ENCODE measurements at regions not wholly inside any gene's neighbourhood (a gene's known extent, or its start where the extent isn't known, plus 50 kb on each side); places are given as distances from the start of the nearest gene placed in this dataset.

DNA sequence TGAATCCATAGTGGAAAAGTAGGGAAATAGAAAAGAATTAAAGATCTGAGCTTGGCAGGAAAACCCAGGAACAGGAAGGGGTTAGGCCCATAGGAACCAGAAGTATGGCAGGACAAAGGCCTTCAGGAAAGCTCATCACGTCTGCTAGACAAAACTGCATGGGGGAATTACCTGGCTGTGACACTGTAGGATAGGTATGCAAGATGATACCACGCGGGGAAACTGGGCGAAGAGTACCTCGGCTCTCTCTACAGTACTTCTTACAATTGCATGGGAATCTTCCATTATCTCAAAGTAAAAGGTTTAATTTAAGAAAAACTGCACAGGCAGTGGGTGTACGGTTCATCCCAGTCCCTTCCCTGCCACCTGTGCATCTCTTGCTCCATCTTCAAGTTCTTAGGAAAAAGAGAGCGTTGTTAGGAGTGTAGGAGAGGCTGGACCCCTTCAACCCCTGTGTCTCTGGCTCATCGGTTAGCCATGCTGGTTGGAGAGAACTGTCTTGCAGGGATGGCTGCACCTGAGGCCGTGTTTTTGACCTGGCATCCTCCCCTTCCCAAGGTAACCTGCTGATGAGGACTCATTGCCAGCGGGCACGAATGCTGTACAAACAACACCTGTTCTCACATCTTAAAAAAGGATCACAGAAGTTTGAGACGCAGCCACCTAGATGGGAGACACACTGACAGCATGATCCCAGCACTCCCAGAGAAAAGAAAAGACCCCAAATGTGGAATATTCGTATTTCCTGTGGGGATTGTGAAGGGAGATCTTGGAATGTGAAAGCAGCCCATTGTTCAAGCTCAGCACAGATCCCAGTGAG is 120.5 kb upstream of the COPS8 start:
- DNase-seq: no peak

DNA sequence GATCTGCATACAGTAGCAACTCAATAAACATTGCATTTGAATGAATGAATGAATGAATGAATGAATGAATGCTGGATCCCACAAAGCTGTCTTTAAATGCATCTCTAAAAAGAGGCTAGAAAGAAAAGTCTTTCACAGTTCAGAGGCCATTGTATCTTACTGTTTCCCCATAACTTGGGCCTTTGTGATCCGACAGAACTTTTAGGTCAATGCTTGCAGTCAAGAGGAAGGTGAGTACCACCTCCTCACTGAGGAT is 119.9 kb upstream of the COPS8 start:
- DNase-seq: no peak

DNA sequence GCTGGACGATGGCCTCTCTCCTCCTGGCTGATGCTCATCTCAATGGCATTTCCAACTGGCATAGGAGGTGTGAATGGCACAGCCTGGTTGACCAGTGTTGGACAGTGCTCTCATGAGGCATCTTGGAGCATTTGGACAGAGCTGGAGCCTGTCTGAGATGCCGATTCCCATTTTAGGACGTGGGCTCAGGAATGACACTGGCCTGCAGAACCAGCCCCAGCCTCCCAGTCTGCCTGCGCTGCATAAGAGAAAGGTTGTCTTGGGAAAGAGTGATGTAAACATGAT is 118.2 kb upstream of the COPS8 start:
- no peak for DNase-seq

DNA sequence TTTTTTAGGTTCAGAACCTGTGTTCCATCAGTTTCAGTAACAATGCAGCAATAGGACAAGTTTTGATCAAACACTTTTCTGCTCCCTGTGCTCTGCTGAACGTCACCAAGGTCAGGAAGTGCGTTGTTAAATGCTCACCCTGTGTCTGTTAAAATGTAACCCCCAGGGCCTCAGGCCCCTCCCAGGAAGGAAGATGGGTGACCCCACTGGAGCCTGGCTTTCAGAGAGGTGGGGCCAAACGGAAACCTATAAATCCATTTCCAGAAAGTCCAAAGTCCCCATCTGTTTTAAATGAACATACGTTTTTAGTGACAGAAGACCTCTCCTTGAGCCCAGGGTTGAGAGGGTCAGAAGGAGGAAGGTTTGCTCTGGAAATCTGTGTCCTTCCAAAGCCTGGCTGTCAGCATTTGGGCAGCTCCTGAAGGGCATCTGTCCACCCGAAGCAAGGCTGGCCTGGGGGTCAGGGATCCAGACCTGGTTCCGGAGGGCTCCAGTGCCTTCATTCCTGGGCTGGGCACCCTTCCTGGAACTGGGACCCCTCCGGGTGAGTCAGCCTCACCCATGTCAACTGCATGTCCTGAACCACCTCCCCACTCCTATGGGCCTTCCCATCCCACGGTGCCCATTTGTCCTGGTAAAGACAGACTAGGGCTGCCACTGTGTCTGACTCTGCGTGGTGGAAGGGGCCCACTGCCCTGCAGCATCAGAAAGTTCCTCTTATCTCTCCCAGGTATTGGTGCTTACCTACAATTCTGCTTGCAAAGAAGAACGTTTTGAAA is 117.4 kb upstream of the COPS8 start:
- no peak for DNase-seq

DNA sequence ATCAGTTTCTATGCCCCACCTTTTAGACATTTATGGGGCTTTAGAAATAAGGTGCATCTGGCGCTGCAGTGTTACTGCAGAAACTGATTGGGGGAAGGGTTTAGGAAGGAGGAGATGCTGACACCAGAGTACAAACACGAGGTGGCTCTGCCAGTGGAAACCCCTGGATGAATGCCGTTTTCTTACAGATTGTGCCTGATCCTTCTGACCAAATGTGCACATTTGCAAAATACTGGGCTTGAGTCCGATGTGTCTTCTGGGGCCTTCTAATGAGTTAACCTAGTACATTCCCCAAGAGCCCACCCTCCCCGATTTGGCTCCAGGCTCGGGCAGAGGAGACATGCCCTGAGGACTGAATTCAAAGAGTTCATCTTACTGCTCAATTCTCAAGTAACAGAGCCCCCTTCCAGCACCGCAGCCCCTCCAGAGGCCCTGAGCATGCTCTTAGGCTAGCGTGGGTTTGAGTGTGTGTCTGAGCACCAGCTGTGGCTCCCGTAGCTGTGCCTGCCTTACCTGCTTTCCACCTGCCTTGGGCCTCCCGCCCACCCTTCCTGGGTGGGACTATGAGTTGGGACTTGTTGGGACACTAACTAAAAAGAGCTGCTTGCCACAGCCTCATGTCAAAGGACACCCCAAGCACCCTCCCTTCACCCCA is 116.7 kb upstream of the COPS8 start:
- peak; percentile 79 for DNase-seq

DNA sequence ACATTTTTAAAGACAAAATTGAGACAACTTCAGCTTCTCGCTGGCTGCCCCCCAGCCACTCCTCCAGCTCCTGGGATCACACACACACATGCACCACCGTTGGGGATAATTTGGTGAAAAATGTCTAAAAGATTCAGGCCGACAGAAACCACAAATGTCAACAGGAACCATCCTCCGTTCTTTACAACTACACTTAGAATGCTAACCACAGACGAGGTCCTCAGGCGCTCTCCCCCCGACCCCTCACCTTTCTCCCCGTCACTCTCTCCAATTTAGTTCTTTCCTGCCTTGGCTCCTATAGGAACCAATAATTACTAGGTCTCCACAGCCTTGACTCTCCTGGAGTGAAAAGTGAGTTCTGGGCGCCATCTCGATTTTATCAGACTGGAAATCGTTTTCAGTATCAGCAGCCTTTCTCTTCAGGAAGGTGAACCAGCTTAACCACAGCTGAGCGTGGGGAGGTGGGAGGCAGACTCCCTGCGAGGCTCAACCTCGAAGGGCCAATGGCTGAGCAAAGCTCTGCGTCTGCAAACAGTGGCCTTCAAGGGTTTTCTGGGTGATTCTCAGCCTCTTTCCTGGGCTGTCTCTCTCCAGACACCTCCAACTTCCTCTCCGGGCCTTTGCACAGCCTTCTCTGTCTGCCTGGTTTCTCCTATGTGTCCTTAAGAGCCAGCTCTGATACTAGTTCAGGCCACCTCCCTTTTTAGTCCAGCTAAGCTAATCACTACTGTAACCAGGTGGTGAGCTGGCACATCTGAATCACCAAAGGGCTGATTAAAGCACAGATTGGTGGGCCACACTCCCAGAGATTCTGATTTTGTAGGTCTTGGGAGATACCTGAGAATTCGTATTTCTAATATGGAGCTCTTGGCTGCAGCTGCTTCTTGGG is 115.7 kb upstream of the COPS8 start:
- DNase-seq: no peak

DNA sequence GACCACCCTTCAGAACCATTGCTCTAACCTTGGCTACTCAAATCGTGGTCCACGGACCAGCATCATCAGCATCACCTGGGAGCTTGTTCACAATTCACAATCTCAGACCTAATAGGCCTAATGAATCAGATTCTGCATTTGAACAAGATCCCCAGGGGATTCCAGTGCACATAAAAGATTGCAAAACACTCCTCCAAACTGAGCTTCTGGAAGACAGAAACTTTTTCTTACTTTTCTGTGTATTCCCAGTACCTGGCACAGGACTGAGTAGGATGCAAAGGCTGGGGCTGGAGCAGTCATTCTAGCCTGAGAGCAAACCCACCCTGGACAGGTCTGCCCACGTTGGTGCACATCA is 115.1 kb upstream of the COPS8 start:
- no peak for DNase-seq

DNA sequence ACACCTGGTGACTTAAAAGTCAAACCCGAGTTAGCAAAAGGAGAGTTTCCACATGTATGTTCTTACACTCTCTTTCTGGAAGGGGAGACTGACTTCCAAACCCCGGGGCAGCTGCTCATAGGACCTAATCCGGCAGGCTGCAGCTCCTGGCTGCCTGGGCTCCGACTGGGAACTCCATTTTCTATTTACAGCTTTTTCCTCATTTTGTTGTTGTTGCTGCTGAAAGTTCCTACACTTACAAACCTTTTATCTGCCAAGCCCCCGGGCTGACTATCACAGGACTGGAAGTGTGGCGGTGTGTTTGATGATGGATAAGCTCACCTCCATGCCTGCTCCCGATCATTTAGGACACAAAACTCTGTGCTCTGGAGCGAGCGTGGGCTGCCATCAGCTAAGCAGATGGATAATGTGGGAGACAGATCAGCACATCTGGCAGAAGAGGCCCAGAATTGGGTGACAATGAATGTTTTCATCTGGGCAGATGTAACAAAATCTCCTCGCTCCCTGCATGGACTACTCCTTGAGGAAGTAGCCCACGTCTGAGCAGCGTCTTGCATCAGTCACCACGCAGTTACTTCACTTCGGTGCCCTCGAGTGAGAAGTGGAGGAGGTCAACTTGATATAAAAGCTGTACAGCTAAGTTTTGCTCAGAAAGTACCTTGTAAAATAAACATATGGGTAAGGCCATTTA is 114.4 kb upstream of the COPS8 start:
- no peak for DNase-seq

DNA sequence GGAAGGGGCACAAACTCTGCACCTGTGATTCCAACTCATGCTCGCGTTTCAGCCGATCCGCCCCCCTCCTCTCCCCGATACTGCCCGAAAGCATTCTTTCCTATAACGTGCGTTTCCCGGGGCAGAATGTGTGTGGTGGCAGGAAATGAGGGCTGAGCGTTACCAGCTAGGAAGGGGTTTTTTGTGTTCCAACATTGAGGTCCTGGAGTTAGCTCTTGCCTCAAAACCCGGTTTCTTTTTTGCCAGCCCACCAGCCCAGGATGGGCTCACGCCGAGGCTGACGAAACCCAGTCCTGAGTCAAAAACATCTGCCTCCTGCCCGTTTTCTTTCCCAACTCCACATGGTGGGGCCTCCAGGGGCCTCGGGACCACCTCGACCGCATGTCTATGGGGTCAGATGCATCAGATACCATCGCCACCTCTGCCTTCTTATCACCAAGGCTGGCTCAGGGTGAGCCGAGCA is 113.7 kb upstream of the COPS8 start:
- no peak for DNase-seq

DNA sequence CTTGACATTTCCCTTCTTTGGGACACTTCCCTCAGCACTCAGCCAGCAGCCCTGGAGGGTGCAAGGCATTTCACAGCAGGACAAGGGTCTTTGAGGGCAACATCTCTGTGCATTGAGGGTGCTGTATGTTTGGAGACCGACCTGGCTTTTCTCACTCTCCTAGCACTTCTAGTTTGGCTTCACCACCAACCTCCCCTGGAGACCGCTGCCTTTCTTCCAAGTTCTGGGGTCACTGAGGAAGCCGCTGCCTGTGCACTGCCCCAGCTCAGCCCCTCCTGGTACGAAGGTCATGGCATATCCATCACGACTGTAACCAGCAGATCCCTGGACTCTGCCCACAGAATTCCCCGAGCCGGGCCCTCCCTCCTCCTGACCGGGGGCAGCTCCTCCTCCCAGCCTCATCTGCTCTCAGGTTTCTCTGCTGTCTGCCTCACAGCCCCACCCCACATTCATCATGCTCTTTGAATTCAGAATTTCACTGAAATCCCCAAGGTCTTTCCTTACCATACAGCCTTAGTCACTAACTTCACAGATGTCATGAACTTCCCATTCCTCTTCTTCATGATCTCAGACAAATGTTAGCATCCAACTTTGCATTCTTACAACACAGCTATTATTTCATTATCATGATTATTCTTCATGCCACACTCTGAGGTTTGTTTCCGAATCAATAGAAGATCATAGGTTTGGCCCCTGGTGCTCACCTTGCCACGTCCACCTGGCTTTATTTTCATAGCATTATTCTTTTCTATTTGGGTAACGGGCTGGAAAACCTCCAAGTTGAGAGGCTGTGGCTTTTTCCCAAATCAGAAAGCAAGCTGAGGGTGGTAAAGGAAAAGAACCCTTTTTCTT is 113.0 kb upstream of the COPS8 start:
- peak; percentile 47 for DNase-seq

DNA sequence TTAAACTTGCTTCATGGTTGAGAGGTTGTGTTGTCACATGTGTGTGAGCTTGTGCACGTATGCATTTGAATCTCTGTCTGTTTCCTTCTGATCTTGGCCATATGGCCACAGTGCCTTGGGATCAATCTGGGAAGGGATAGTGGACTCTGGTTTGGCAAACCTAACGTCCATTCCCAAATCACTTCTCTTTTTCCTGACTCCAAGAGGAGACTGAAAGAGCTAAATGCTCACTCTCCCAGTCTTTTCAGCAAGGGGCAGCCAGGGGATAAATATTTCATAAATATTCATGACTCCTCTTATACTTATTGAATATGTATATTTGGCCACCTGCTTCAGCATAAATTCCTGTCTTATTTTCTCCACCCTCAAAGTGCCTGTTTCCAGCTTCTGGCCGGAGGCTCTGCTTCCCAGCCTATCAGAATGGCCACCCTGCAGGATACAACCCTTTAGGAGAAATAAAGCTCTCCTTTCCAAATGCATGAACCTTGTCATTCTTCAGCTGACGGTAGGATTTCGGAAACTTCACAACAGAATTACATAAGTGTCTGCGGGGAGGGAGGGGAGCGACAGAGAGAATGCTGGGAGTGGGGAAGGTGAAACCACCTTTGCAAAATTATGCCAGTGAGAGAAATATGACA is 112.2 kb upstream of the COPS8 start:
- no peak for DNase-seq

DNA sequence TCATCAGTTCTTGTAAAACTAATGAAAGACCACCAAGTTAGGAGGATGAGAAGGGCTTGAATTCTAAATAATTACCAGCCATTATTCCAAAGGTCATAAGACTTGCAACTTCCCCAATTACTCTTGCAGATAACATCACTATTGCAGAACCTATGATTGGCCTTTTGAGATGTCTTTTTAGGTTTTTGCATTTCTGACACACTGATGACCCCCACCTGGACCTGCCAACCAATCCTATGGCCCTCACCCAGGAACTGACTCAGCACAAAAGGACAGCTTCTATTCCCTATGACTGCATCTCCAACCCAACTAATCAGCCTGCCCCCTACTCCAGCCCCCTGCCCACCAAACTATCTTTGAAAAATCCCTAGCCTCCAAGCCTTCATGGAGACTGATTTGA is 111.5 kb upstream of the COPS8 start:
- DNase-seq: no peak

DNA sequence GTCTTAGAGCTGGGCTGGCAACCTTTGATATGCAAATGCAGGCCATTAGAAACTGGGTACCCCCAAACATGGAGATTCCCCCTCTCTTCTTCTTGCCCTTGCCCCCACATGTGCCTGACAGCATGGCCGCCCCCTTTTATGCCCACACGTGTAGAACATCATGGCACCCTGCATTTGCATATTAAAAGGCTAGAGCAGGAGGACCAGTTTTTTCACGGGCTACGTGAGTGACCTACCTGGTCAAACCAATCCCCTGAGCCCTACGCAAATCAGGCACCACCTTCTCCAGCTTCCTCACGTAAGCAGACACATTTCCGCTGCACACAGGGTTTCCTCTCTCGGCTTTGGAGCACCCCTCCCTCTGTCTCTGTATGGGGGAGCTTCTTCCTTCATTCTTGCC is 110.9 kb upstream of the COPS8 start:
- DNase-seq: no peak

DNA sequence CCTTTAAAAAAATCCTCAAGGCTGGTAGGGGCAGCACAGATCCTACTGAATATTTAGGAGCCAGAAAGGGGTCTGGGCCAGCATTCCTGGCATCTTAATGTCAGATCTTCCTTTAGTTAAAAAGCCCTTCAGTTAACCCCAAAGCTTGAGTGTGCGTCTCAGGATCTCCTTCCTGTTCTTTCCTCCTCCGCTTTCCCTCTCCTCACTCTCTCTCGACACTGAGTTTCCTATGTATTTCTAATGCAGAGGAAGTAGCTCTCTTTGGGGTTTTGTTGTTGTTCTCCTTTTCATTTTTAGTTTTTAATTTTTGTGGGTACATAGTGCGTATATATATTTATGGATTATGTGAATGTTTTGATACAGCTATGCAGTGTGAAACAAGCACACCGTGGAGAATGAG is 109.9 kb upstream of the COPS8 start:
- no peak for DNase-seq

DNA sequence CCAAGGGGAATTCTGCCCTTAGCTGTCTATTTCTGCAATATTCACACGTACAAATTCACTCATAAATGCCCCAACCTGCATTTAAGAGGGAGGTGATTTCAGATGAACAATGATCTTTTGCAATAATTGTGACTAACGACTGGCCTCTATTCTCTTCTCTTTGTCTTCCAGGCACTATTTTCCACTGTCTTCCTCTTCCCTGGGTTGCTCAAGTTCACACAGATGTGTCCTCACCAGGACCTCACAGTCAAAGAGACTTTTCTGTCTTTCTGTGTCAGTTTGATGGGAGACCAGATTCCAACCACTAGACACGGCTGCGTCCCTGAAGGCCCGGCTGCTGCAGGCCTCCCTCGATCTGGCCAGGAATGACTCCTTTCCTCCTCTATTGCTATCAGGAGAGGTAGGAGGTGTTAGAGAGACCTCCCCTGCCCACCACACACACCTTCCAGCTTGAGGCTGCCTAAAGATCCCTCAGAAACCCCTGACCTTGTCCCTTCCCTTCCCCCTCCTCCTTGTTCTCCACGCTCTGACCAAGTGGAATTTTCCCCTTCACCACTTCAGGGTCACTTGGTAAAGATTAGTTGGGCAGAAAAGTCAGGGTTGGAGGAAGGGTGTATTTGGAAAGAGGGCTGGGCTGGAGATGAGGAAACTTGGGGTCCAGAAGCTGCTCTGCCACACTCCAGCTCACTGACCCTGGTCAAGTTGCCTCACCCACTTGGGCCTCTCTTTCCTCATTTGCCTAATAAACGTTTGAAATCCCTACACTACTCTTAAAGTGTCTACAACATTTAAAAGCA is 109.2 kb upstream of the COPS8 start:
- DNase-seq: no peak

DNA sequence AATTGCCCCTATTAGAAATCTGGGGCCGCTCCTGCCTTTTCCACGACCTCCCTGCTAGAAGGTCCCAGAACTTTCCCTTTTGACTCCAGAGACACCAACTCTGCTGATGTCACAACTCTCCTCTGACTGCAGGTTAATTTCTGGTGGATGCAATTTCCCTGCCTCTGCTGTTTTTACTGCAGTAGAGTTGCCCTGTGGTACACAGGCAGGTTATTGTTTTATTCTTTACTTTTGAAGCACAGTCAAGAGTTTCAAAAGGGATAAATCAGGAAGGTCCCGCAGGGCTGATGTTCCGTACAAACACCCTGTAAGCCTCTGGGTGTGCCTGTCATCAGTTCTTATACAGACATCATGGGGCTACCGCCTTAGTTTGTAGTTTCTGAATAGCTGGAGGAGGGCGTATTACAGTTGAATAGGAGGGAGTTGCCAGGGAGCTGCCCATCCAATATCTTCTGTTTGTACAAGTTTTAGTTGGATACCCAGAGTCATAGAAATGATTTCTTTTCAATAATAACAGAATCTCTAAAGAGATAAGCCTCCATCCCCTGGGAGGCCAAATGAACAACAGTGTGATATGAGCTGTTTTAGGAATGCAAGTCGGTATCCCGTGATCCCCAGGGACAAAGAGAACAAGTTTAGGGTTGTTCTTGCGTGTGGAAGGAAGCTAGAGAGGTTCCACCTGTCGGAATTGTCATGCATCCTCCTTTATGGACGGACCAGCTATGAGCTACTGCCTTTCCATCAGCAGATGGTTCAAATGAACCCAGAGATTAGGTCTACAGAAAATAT is 108.4 kb upstream of the COPS8 start:
- DNase-seq: peak; percentile 44

DNA sequence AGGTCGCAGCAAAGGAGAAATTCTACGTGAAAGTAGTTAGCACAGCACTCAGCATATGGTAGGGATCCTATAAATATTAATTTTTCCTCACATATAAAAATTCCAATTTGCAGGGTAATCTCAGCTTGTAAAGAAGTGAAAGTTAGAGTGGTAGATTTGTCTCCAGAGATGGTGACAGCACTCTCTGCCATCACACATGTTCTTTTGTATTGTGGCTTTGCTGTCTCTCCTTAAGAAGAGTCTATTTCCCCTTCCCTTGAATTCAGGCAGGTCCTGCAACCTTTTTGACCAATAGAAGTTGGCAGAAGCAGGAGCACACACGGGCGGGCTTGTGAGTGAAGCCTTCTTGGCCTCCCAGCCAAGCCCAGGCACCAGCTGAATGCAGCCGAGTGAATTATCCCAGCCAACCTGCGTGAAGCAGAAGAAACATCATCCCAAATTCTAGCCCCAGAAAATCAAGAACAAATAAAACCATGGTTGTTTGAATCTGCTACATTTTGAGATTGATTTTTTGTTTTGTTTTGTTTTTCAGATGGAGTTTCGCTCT is 107.8 kb upstream of the COPS8 start:
- DNase-seq: no peak

DNA sequence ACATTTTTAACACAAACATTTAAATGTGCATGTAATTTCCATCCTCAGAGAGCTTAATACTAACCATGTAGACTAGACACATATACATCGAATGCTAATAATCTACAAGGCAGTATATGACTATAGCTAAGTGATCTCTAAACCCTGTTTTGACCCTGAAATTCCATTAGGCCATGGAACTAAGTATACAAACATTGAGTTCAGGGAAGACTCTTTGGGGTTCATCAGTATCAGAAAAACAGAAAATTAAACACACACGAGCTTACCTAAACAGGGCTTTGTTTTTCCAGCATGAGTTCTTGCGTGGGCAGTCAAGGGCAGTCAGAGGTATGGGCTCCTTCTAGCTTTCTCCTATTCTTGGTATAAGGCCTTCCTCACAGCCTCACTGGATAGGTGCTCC is 106.0 kb upstream of the COPS8 start:
- DNase-seq: no peak

DNA sequence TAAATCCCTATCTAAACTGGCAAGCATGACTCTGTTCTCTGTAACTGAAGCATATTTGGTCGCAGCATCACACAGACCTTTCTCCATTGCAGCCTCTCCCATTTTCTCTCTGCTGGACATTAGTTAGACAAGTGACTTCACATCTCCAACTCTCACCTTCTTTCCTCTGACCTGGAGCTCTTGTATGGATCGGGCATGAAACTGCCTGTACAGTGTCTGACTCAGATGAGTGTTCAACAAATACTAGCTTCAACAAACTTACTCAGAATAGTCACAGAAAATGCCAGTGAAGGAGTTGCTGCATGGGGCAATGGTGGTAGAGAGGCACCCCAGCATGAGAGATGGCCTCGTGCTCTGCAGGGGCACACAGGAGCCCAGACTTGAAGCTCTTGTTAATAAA is 104.7 kb upstream of the COPS8 start:
- no peak for DNase-seq
